ENCODE measurements at regions not wholly inside any gene's neighbourhood (a gene's known extent, or its start where the extent isn't known, plus 50 kb on each side); places are given as distances from the start of the nearest gene placed in this dataset.

DNA sequence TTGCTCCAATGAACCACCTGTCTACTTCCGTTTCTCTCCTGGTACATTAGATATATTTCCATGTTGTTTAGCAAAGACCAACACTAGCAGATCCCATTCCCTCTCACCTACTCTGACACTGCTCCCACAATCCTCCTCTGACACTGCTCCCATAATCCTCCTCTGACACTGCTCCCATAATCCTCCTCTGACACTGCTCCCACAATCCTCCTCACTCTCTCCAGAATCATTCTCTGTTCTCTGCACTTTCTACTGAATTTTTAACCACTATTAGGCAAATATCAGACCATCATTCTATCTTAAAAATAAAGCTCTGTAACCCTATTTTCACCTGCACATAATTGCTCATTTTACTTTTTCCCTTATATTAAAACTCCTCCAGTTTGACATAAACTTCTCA is 578.5 kb upstream of the PCDH20 start:
- TF ChIP-seq, protein P1, sequence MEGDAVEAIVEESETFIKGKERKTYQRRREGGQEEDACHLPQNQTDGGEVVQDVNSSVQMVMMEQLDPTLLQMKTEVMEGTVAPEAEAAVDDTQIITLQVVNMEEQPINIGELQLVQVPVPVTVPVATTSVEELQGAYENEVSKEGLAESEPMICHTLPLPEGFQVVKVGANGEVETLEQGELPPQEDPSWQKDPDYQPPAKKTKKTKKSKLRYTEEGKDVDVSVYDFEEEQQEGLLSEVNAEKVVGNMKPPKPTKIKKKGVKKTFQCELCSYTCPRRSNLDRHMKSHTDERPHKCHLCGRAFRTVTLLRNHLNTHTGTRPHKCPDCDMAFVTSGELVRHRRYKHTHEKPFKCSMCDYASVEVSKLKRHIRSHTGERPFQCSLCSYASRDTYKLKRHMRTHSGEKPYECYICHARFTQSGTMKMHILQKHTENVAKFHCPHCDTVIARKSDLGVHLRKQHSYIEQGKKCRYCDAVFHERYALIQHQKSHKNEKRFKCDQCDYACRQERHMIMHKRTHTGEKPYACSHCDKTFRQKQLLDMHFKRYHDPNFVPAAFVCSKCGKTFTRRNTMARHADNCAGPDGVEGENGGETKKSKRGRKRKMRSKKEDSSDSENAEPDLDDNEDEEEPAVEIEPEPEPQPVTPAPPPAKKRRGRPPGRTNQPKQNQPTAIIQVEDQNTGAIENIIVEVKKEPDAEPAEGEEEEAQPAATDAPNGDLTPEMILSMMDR (IDR thresholded peaks at IDR 0.05; ENCODE audit: low read length), result no peak
- TF ChIP-seq EZH2 (optimal IDR thresholded peaks at IDR 0.05; ENCODE audit: low read depth, low read length), result no peak

Measured in MM.1S (cell line).